Muscle of leg (tissue), 3 donors: ENCODE measurements at regions not wholly inside any gene's neighbourhood (a gene's known extent, or its start where the extent isn't known, plus 50 kb on each side); places are given as distances from the start of the nearest gene placed in this dataset.
"Not testable (repeated sequence)": the region's sequence is repeated elsewhere in the genome, so short reads cannot be mapped to it uniquely, and the experiment has no call there.

Source experiments
- DNase-seq: peaks from one replicate; pipeline ENCODE4 v3.0.0; 2013
- H3K27ac ChIP-seq: one replicate; pipeline ENCODE4 v1.5.1; 2013; ENCODE audit warnings: mild to moderate bottlenecking, low read length, control low read depth
- H3K27me3 ChIP-seq: one replicate; pipeline ENCODE4 v1.6.1; 2013; ENCODE audit warnings: low read length; ENCODE audit not compliant: control insufficient read depth, insufficient read depth
- H3K36me3 ChIP-seq: one replicate; pipeline ENCODE4 v1.6.1; 2013; ENCODE audit warnings: low read length; ENCODE audit not compliant: control insufficient read depth, insufficient read depth
- H3K4me1 ChIP-seq: one replicate; pipeline ENCODE4 v1.6.1; 2013; ENCODE audit warnings: low read length; ENCODE audit not compliant: control insufficient read depth, insufficient read depth
- H3K4me3 ChIP-seq: one replicate; pipeline ENCODE4 v1.5.1; 2013; ENCODE audit warnings: low read length, control low read depth
- H3K9me3 ChIP-seq: replicated peaks from 2 replicates; pipeline ENCODE4 v1.6.1; 2013; ENCODE audit warnings: low read depth, low read length; ENCODE audit not compliant: control insufficient read depth
- WGBS: methylation state at CpG from one replicate; pipeline ENCODE4 v1.1.5; 2013; ENCODE audit warnings: missing lambda C conversion rate; ENCODE audit not compliant: insufficient coverage; 5-methylcytosine and 5-hydroxymethylcytosine counted together

GRCh38 chr2:48070415-48070814, 164.1 kb upstream of the FBXO11 start:
- no peak for DNase-seq
- H3K9me3 ChIP-seq: no peaks in the 10 kb centered on the region
- no peaks in the 10 kb centered on the region for H3K36me3 ChIP-seq
- 67% methylated on average over 1 of the region's 3 CpGs for WGBS
- no peaks in the 10 kb centered on the region for H3K27me3 ChIP-seq
- H3K4me1 ChIP-seq: peaks cover 3% of the 10 kb centered on the region
- no peak overlapping the region for H3K4me3 ChIP-seq
- H3K27ac ChIP-seq: no peak overlapping the region

DNA sequence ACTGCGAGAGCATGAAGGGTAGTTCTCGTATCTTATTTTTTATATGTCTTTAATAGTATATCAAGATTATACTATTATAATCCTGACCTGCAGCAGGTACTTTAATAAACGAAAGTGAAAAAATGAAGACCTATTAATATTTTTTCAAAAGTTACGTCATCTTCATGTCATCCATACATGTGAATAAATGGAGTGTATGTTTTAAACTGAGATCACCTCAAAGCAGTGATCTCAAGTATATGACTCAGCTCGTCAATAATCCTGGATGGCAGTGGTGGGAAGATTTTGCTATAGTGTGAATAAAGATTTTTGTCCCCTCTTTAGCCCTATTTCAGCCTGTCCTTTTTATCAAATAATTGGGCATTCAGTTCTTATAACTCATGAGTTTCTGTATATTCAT, 166.3 kb upstream of the FBXO11 start:
- no peaks in the 10 kb centered on the region for H3K36me3 ChIP-seq
- no CpG with 5 or more reads among the region's 5 CpGs for WGBS
- H3K4me3 ChIP-seq: no peak overlapping the region
- no peaks in the 10 kb centered on the region for H3K9me3 ChIP-seq
- no peak for DNase-seq
- H3K27me3 ChIP-seq: no peaks in the 10 kb centered on the region
- H3K4me1 ChIP-seq: no peaks in the 10 kb centered on the region
- no peak overlapping the region for H3K27ac ChIP-seq

GRCh38 chr2:48075631-48076030, 169.3 kb upstream of the FBXO11 start:
- Histone ChIP-seq H3K4me1 (no peaks in the 10 kb centered on the region), H3K9me3 (no peaks in the 10 kb centered on the region), H3K27ac (peak overlapping the region; percentile 0), H3K27me3 (no peaks in the 10 kb centered on the region), H3K36me3 (no peaks in the 10 kb centered on the region), H3K4me3 (no peak overlapping the region)
- 40% methylated on average over 1 of the region's 2 CpGs for WGBS
- peak; percentile 71 for DNase-seq

DNA sequence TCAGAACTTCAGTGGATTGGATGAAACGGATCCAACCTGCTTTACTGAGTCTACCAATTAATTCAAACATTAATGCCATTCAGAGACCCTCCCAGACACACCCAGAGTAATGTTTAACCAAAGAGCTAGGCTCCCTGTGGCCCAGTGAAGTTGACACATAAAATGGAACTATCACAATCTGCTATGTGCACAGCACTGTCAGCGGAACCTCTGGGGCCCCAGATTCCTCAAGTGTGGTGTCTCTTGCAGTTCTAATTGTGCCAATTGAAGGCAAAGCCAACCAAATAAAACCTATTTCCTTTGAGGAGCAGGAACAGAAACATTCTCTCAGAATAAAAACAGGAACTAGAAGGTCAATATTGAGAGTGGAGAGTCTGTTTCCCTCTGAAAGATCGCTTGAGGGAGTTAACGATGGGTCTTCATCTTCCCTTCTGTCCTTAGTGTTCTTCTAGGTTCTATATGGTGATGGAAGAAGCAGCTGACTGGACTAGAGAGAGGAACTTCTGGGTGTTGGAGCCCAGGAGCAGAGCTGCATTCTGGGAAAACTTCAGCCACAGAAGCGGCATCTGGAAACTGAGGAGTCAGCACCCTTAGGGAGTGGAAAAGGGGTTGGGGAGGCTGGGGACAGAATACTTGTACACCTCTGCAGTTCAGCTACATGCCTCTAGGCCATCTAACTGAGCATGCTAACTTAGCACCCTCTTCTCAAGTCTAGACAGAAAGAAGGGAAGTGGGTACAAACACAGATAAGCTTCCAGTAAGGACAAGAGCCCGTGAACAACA, 174.4 kb upstream of the FBXO11 start:
- no peak overlapping the region for H3K27ac ChIP-seq
- DNase-seq: peak; percentile 62
- no peaks in the 10 kb centered on the region for H3K27me3 ChIP-seq
- no peaks in the 10 kb centered on the region for H3K4me1 ChIP-seq
- peaks cover 2% of the 10 kb centered on the region for H3K9me3 ChIP-seq
- 78% methylated on average over 1 of the region's 6 CpGs for WGBS
- H3K4me3 ChIP-seq: no peak overlapping the region
- no peaks in the 10 kb centered on the region for H3K36me3 ChIP-seq

- WGBS: 80% methylated on average over 4 of the region's 7 CpGs
- no peak overlapping the region for H3K4me3 ChIP-seq
- no peaks in the 10 kb centered on the region for H3K36me3 ChIP-seq
- peaks cover 2% of the 10 kb centered on the region for H3K9me3 ChIP-seq
- no peak overlapping the region for H3K27ac ChIP-seq
- no peaks in the 10 kb centered on the region for H3K4me1 ChIP-seq
- no peaks in the 10 kb centered on the region for H3K27me3 ChIP-seq
- no peak for DNase-seq
Observed at GRCh38 chr2:48081317-48081628, 175.0 kb upstream of the FBXO11 start.

DNA sequence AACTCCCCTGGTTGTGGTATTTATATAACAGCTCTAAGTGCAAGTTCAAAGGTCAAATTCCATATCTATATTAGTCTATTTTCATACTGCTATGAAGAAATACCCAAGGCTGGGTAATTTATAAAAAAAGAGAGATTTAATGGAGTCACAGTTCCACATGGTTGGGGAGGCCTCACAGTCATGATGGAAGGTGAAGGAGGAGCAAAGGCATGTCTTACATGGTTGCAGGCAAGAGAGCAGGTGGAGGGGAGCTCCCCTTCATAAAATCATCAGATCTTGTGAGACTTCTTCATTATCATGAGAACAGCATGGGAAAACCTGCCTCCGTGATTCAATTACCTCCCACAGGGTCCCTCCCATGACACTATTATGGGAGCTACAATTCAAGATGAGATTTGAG, 179.6 kb upstream of the FBXO11 start:
- Histone ChIP-seq H3K27ac (no peak overlapping the region), H3K9me3 (peaks cover 5% of the 10 kb centered on the region), H3K27me3 (no peaks in the 10 kb centered on the region), H3K4me3 (no peak overlapping the region), H3K36me3 (no peaks in the 10 kb centered on the region), H3K4me1 (no peaks in the 10 kb centered on the region)
- no CpG with 5 or more reads among the region's 1 CpG for WGBS
- no peak for DNase-seq

- H3K9me3 ChIP-seq: peaks cover 10% of the 10 kb centered on the region
- H3K36me3 ChIP-seq: no peaks in the 10 kb centered on the region
- no peaks in the 10 kb centered on the region for H3K4me1 ChIP-seq
- no peak overlapping the region for H3K4me3 ChIP-seq
- H3K27ac ChIP-seq: no peak overlapping the region
- no CpG with 5 or more reads among the region's 2 CpGs for WGBS
- DNase-seq: no peak
- no peaks in the 10 kb centered on the region for H3K27me3 ChIP-seq
Observed at GRCh38 chr2:48088994-48089393, 182.7 kb upstream of the FBXO11 start.

GRCh38 chr2:48089644-48090043, 183.3 kb upstream of the FBXO11 start:
- DNase-seq: no peak
- Histone ChIP-seq H3K27me3 (no peaks in the 10 kb centered on the region), H3K4me3 (no peak overlapping the region), H3K4me1 (no peaks in the 10 kb centered on the region), H3K9me3 (peaks cover 10% of the 10 kb centered on the region), H3K36me3 (peaks cover 2% of the 10 kb centered on the region), H3K27ac (no peak overlapping the region)
- no CpG with 5 or more reads among the region's 1 CpG for WGBS

- H3K4me1 ChIP-seq: no peaks in the 10 kb centered on the region
- peaks cover 8% of the 10 kb centered on the region for H3K9me3 ChIP-seq
- H3K36me3 ChIP-seq: peaks cover 2% of the 10 kb centered on the region
- DNase-seq: peak; percentile 19
- H3K27ac ChIP-seq: no peak overlapping the region
- no peaks in the 10 kb centered on the region for H3K27me3 ChIP-seq
- H3K4me3 ChIP-seq: no peak overlapping the region
- no CpG with 5 or more reads among the region's 4 CpGs for WGBS
Observed at GRCh38 chr2:48092846-48093803, 186.8 kb upstream of the FBXO11 start.

DNA sequence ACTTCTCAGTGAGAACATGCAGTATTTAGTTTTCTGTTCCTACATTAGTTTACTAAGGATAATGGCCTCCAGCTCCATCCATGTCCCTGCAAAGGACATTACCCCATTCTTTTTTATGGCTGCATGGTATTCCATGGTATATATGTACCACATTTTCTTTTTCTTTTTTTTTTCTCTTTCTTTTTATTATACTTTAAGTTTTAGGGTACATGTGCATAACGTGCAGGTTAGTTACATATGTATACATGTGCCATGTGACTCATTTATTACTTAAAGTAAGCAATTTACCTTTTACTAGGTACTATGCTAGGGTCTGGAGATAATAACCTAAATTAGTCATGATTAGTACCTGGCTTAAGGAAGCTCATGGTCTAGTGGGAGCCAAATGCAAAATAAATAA, 190.5 kb upstream of the FBXO11 start:
- not testable (repeated sequence) for H3K4me1 ChIP-seq, H3K36me3 ChIP-seq, H3K27ac ChIP-seq, DNase-seq, H3K27me3 ChIP-seq, H3K9me3 ChIP-seq, H3K4me3 ChIP-seq
- no CpG with 5 or more reads among the region's 1 CpG for WGBS
